HepG2 (cell line): ENCODE measurements at regions not wholly inside any gene's neighbourhood (a gene's known extent, or its start where the extent isn't known, plus 50 kb on each side); places are given as distances from the start of the nearest gene placed in this dataset.

Experiments
- JUND ChIP-seq: sonication (generic); formaldehyde crosslinking; IDR thresholded peaks from 2 replicates; pipeline ENCODE4 v1.8.0; 2022; ENCODE audit warnings: mild to moderate bottlenecking, missing genetic modification reagents
- KAT8 ChIP-seq: IDR thresholded peaks from 2 replicates; pipeline ENCODE4 v1.6.1; 2016; ENCODE audit warnings: missing genetic modification reagents, missing compliant biosample characterization
- PHF8 ChIP-seq: sonication (generic); formaldehyde crosslinking; IDR thresholded peaks from 2 replicates; pipeline ENCODE4 v1.5.0; 2020; ENCODE audit warnings: missing genetic modification reagents
- ZNF224 ChIP-seq: sonication (generic); formaldehyde crosslinking; IDR thresholded peaks from 2 replicates; pipeline ENCODE4 v1.5.0; 2020; ENCODE audit warnings: mild to moderate bottlenecking, missing genetic modification reagents

DNA sequence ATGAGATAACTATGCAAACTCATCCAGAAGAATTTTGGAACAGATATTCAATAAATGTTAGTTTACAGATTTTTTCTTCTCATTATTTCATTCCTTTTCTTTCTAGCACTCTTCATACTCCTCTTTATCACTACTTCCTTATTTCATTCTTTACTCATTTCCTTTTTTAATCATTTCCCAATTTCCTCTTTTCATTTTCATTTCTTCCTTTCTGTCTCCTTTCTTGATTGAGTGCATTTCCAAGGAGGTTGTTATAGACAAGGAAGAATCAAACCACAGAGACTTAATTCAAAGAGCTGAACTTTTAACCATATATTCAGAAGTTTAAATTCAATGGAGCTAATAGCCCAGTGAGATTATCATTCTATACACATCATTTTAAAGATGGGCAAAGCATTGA is 600.7 kb downstream of the ARAP2 start:
- TF ChIP-seq KAT8 (CRISPR knock-in tag) (no peak), PHF8 (no peak), ZNF224 (CRISPR knock-in tag) (no peak), JUND (CRISPR knock-in tag) (no peak)
